Activated naive CD8-positive, alpha-beta T cell treated with anti-CD3 and anti-CD28 coated beads, Interleukin-2, amount 50 U/mL, for 24 hours (primary cell): ENCODE measurements at regions not wholly inside any gene's neighbourhood (a gene's known extent, or its start where the extent isn't known, plus 50 kb on each side); places are given as distances from the start of the nearest gene placed in this dataset.
"Not testable (repeated sequence)": the region's sequence is repeated elsewhere in the genome, so short reads cannot be mapped to it uniquely, and the experiment has no call there.

Experiments used
- ATAC-seq: fragments of 150-1000 bp; cut with Tn5 transposase; one replicate; pipeline ENCODE4 v1.10.0; 2021
- DNase-seq: peaks from one replicate; pipeline ENCODE4 v3.0.0; 2021
- H3K27ac Mint-ChIP-seq: one replicate; pipeline ENCODE4 v1.8.0; 2021; ENCODE audit warnings: mild to moderate bottlenecking, mixed read lengths
- H3K27me3 Mint-ChIP-seq: one replicate; pipeline ENCODE4 v1.8.0; 2021; ENCODE audit warnings: mixed read lengths
- H3K36me3 Mint-ChIP-seq: one replicate; pipeline ENCODE4 v1.8.0; 2021; ENCODE audit warnings: low read depth, mixed read lengths
- H3K4me1 Mint-ChIP-seq: one replicate; pipeline ENCODE4 v1.8.0; 2021; ENCODE audit warnings: mixed read lengths
- H3K4me3 Mint-ChIP-seq: one replicate; pipeline ENCODE4 v1.8.0; 2021; ENCODE audit warnings: mild to moderate bottlenecking, moderate library complexity, mixed read lengths
- H3K9me3 Mint-ChIP-seq: one replicate; pipeline ENCODE4 v1.8.0; 2021; ENCODE audit warnings: mixed read lengths

- H3K9me3 Mint-ChIP-seq, result peaks cover 3% of the 10 kb centered on the region
- no peaks in the 10 kb centered on the region for H3K4me1 Mint-ChIP-seq
- no peak overlapping the region for H3K4me3 Mint-ChIP-seq
- no peaks in the 10 kb centered on the region for H3K36me3 Mint-ChIP-seq
- H3K27me3 Mint-ChIP-seq, result no peaks in the 10 kb centered on the region
- ATAC-seq (no peak), DNase-seq (no peak)
- no peak overlapping the region for H3K27ac Mint-ChIP-seq
These were observed 90.1 kb upstream of the NPSR1 start for GRCh38 chr7:34567906-34568305.

DNA sequence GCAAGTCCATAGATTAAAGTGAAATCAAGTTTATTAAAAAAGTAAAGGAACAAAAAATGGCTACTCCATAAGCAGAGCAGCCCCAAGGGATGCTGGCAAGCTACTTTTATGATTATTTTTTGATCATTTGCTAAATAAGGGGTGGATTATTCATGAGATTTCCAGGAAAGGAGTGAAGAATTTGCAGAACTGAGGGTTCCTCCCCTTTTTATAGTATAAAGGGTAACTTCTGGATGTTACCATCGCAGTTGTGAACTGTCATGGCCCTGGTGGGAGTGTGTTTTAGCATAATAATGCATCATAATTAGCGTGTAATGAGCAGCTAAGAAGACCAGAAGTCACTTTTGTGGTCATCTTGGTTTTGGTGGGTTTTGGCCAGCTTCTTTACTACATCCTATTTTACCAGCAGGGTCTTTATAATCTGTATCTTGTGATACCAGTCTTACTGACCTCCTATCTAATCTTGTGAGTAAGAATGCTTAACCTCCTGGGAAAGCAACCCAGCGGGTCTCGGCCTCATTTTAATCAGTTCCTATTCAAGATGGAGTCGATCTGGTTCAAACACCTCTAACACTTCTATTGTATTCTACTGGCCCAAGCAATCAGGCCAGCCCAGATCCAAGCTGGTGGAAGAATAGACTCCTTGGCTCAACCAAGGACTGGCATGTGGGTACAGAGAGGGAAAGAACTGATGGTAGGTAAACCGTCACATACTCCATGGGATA, 87.9 kb upstream of the NPSR1 start:
- H3K27ac Mint-ChIP-seq, result no peak overlapping the region
- no peak for DNase-seq
- no peaks in the 10 kb centered on the region for H3K4me1 Mint-ChIP-seq
- H3K9me3 Mint-ChIP-seq, result peaks cover 6% of the 10 kb centered on the region
- H3K36me3 Mint-ChIP-seq, result no peaks in the 10 kb centered on the region
- no peaks in the 10 kb centered on the region for H3K27me3 Mint-ChIP-seq
- H3K4me3 Mint-ChIP-seq, result no peak overlapping the region
- no peak for ATAC-seq

DNA sequence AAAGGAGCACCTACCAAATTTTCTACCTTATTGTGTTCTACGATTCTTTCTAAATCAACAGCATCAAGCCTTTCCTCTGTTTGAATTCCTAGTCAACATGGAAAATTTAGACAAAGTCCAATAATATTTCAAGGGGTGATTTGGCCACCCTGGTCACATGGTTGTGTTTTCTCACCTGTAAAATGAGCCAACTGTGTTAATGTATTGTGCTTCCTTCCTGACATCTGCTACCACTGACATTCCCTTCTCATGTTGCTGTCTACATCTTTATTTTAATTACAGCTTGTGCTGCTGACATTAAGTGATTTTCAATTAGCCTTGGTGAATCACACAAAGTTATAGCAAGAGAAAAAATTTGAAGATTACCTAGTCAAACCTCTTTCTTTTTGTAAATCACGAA, 83.0 kb upstream of the NPSR1 start:
- Mint-ChIP-seq H3K9me3 (peaks cover 9% of the 10 kb centered on the region), H3K4me3 (no peak overlapping the region), H3K27me3 (peaks cover 3% of the 10 kb centered on the region), H3K4me1 (no peaks in the 10 kb centered on the region), H3K27ac (no peak overlapping the region), H3K36me3 (no peaks in the 10 kb centered on the region)
- DNase-seq, result no peak
- no peak for ATAC-seq

DNA sequence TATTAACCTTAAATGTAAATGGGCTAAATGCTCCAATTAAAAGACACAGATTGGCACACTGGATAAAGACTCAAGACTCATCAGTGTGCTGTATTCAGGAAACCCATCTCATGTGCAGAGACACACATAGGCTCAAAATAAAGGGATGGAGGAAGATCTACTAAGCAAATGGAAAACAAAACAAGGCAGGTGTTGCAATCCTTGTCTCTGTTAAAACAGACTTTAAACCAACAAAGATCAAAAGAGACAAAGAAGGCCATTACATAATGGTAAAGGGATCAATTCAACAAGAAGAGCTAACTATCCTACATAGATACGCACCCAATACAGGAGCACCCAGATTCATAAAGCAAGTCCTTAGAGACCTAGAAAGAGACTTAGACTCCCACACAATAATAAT, 80.1 kb upstream of the NPSR1 start:
- DNase-seq, H3K27ac Mint-ChIP-seq, H3K4me3 Mint-ChIP-seq, H3K36me3 Mint-ChIP-seq, H3K27me3 Mint-ChIP-seq, ATAC-seq, H3K4me1 Mint-ChIP-seq, H3K9me3 Mint-ChIP-seq: not testable (repeated sequence)

DNA sequence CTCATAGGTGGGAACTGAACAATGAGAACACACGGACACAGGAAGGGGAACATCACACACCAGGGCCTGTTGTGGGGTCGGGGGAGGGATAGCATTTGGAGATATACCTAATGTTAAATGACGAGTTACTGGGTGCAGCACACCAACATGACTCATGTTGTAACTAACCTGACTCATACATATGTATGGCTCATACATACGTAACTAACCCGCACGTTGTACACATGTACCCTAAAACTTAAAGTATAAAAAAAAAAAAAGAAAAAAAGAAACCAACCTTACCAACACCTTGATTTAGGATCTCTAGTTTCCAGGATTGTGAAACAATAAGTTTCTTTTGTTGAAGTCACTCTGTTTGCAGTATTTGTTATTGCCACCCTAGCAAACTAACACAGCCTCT, 76.3 kb upstream of the NPSR1 start:
- not testable (repeated sequence) for DNase-seq, H3K27me3 Mint-ChIP-seq, H3K4me3 Mint-ChIP-seq, ATAC-seq, H3K9me3 Mint-ChIP-seq, H3K27ac Mint-ChIP-seq, H3K4me1 Mint-ChIP-seq, H3K36me3 Mint-ChIP-seq

- Mint-ChIP-seq H3K4me3 (no peak overlapping the region), H3K4me1 (no peaks in the 10 kb centered on the region), H3K27ac (no peak overlapping the region), H3K27me3 (no peaks in the 10 kb centered on the region), H3K9me3 (peaks cover 8% of the 10 kb centered on the region), H3K36me3 (no peaks in the 10 kb centered on the region)
- DNase-seq (no peak), ATAC-seq (no peak)
These were observed 73.5 kb upstream of the NPSR1 start for GRCh38 chr7:34584526-34584925.

DNA sequence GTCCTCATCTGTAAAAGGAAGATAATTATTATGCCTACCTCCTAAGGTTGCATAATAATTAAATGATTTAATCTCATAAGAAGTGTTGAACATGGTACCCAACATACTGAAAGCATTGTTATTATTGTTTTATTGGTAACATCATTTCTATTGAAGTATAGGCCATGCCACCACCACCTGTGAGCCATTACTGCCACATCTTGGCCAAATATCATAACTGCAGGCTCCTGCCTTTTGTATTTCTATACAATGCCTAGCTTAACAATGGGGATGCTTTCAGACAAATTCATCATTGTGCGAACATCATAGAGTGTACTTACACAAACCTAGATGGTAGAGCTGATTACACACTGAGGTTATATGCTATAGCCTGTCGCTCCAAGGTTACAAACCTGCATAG, 61.1 kb upstream of the NPSR1 start:
- DNase-seq (no peak), ATAC-seq (no peak)
- H3K27me3 Mint-ChIP-seq, result no peaks in the 10 kb centered on the region
- H3K9me3 Mint-ChIP-seq, result peaks cover 9% of the 10 kb centered on the region
- H3K36me3 Mint-ChIP-seq, result no peaks in the 10 kb centered on the region
- no peak overlapping the region for H3K4me3 Mint-ChIP-seq
- H3K27ac Mint-ChIP-seq, result no peak overlapping the region
- no peaks in the 10 kb centered on the region for H3K4me1 Mint-ChIP-seq

- ATAC-seq (no peak), DNase-seq (no peak)
- Mint-ChIP-seq H3K4me1 (no peaks in the 10 kb centered on the region), H3K4me3 (no peak overlapping the region), H3K27ac (no peak overlapping the region), H3K36me3 (no peaks in the 10 kb centered on the region), H3K27me3 (no peaks in the 10 kb centered on the region), H3K9me3 (no peaks in the 10 kb centered on the region)
These were observed 54.1 kb upstream of the NPSR1 start for GRCh38 chr7:34603711-34604444.
